ENCODE measurements at regions not wholly inside any gene's neighbourhood (a gene's known extent, or its start where the extent isn't known, plus 50 kb on each side); places are given as distances from the start of the nearest gene placed in this dataset.
"Not testable (repeated sequence)": the region's sequence is repeated elsewhere in the genome, so short reads cannot be mapped to it uniquely, and the experiment has no call there.

- Histone ChIP-seq H3K36me3 (ENCODE audit: insufficient read depth, low read length) (no peaks in the 10 kb centered on the region), H4K20me1 (ENCODE audit: insufficient read depth, low read length) (no peaks in the 10 kb centered on the region), H3K4me3 (ENCODE audit: low read depth, low read length, poor library complexity, severe bottlenecking) (no peak overlapping the region), H3K79me2 (ENCODE audit: insufficient read depth, low read depth, low read length) (no peaks in the 10 kb centered on the region), H2AFZ (ENCODE audit: low read length) (no peak overlapping the region), H3K4me1 (ENCODE audit: insufficient read depth, low read length, poor library complexity, severe bottlenecking) (no peaks in the 10 kb centered on the region), H3K9me3 (ENCODE audit: low read length) (peaks cover 10% of the 10 kb centered on the region), H3K9me2 (ENCODE audit: insufficient read depth, low read length) (no peaks in the 10 kb centered on the region), H3K27ac (ENCODE audit: low read depth, low read length, poor library complexity, severe bottlenecking) (no peak overlapping the region), H3K4me2 (ENCODE audit: low read length) (no peak overlapping the region)
- ChIA-PET POLR2A (interaction anchor here (0.6 to 1.0 kb wide), 3 partner anchors 97 to 1136 kb away, joined by 3 read pairs; no protein-coding TSS in a partner anchor), CTCF (ENCODE audit: unreplicated experiment) (no interaction called here)
- no peak for DNase-seq (ENCODE audit: low spot score)
- intact Hi-C loops (cut with micrococcal nuclease; ENCODE audit: unreplicated experiment) = no loop called here
- BruUV-seq (replicated peaks) = no TSS peak
- TF ChIP-seq CTCF (conservative IDR thresholded peaks at IDR 0.05; ENCODE audit: low read length) = no peak
- TF ChIP-seq EZH2phosphoT487 (IDR thresholded peaks at IDR 0.05; ENCODE audit: borderline replicate concordance, low read depth, low read length) = no peak
Measured at GRCh38 chr12:89192429-89192828, 159.9 kb downstream of the DUSP6 start.

GRCh38 chr12:89191597-89191996 is 160.7 kb downstream of the DUSP6 start:
- H3K36me3 ChIP-seq (ENCODE audit: insufficient read depth, low read length); H3K4me3 ChIP-seq (ENCODE audit: low read depth, low read length, poor library complexity, severe bottlenecking); H4K20me1 ChIP-seq (ENCODE audit: insufficient read depth, low read length); H2AFZ ChIP-seq (ENCODE audit: low read length); H3K4me2 ChIP-seq (ENCODE audit: low read length); BruUV-seq (replicated peaks); DNase-seq (ENCODE audit: low spot score); H3K9me2 ChIP-seq (ENCODE audit: insufficient read depth, low read length); H3K4me1 ChIP-seq (ENCODE audit: insufficient read depth, low read length, poor library complexity, severe bottlenecking); H3K79me2 ChIP-seq (ENCODE audit: insufficient read depth, low read depth, low read length); CTCF ChIA-PET (ENCODE audit: unreplicated experiment); POLR2A ChIA-PET; intact Hi-C loops (cut with micrococcal nuclease; ENCODE audit: unreplicated experiment); H3K27ac ChIP-seq (ENCODE audit: low read depth, low read length, poor library complexity, severe bottlenecking): not testable (repeated sequence)
- peaks cover 10% of the 10 kb centered on the region for H3K9me3 ChIP-seq (ENCODE audit: low read length)

GRCh38 chr12:89189448-89189847 is 162.9 kb downstream of the DUSP6 start:
- Histone ChIP-seq H3K27ac (ENCODE audit: low read depth, low read length, poor library complexity, severe bottlenecking) (no peak overlapping the region), H3K4me3 (ENCODE audit: low read depth, low read length, poor library complexity, severe bottlenecking) (no peak overlapping the region), H4K20me1 (ENCODE audit: insufficient read depth, low read length) (no peaks in the 10 kb centered on the region), H2AFZ (ENCODE audit: low read length) (no peak overlapping the region), H3K4me2 (ENCODE audit: low read length) (no peak overlapping the region), H3K79me2 (ENCODE audit: insufficient read depth, low read depth, low read length) (no peaks in the 10 kb centered on the region), H3K9me3 (ENCODE audit: low read length) (peaks cover 10% of the 10 kb centered on the region), H3K9me2 (ENCODE audit: insufficient read depth, low read length) (no peaks in the 10 kb centered on the region), H3K4me1 (ENCODE audit: insufficient read depth, low read length, poor library complexity, severe bottlenecking) (no peaks in the 10 kb centered on the region), H3K36me3 (ENCODE audit: insufficient read depth, low read length) (no peaks in the 10 kb centered on the region)
- no peak for TF ChIP-seq CTCF (conservative IDR thresholded peaks at IDR 0.05; ENCODE audit: low read length)
- TF ChIP-seq EZH2phosphoT487 (IDR thresholded peaks at IDR 0.05; ENCODE audit: borderline replicate concordance, low read depth, low read length) = no peak
- intact Hi-C loops (cut with micrococcal nuclease; ENCODE audit: unreplicated experiment) = no loop called here
- CTCF ChIA-PET (ENCODE audit: unreplicated experiment) = no interaction called here
- no peak for DNase-seq (ENCODE audit: low spot score)
- POLR2A ChIA-PET = interaction anchor here (0.8 kb wide), 1 partner anchor 1965 kb away, joined by 3 read pairs; no protein-coding TSS in a partner anchor
- BruUV-seq (replicated peaks) = no TSS peak
